ENCODE measurements at regions not wholly inside any gene's neighbourhood (a gene's known extent, or its start where the extent isn't known, plus 50 kb on each side); places are given as distances from the start of the nearest gene placed in this dataset.

GRCh38 chr3:72322264-72322976, 525.8 kb downstream of the SHQ1 start:
- DNase-seq (ENCODE audit: low spot score), result no peak

GRCh38 chr3:72320955-72321303, 527.3 kb downstream of the SHQ1 start:
- no peak for DNase-seq (ENCODE audit: low spot score)

- DNase-seq (ENCODE audit: low spot score), result no peak
Observed at GRCh38 chr3:72320095-72320954, 527.9 kb downstream of the SHQ1 start.

- no peak for DNase-seq (ENCODE audit: low spot score)
Observed at GRCh38 chr3:72319194-72320094, 528.8 kb downstream of the SHQ1 start.

- DNase-seq (ENCODE audit: low spot score), result no peak
Observed at GRCh38 chr3:72318504-72319193, 529.6 kb downstream of the SHQ1 start.

GRCh38 chr3:72317491-72317890, 530.8 kb downstream of the SHQ1 start:
- no peak for DNase-seq (ENCODE audit: low spot score)

GRCh38 chr3:72316501-72317279, 531.6 kb downstream of the SHQ1 start:
- DNase-seq (ENCODE audit: low spot score), result no peak

- no peak for DNase-seq (ENCODE audit: low spot score)
Observed at GRCh38 chr3:72313308-72313707, 528.4 kb upstream of the PROK2 start.

GRCh38 chr3:72312339-72312738, 527.4 kb upstream of the PROK2 start:
- no peak for DNase-seq (ENCODE audit: low spot score)

GRCh38 chr3:72311425-72311824, 526.5 kb upstream of the PROK2 start:
- DNase-seq (ENCODE audit: low spot score), result no peak

- peak; percentile 29 for DNase-seq (ENCODE audit: low spot score)
Observed at GRCh38 chr3:72310419-72311380, 525.8 kb upstream of the PROK2 start.

- DNase-seq (ENCODE audit: low spot score), result no peak
Observed at GRCh38 chr3:72309661-72310418, 524.9 kb upstream of the PROK2 start.

GRCh38 chr3:72308641-72309040, 523.7 kb upstream of the PROK2 start:
- no peak for DNase-seq (ENCODE audit: low spot score)

- DNase-seq (ENCODE audit: low spot score), result no peak
Observed at GRCh38 chr3:72307438-72308115, 522.6 kb upstream of the PROK2 start.

GRCh38 chr3:72306800-72307341, 521.9 kb upstream of the PROK2 start:
- no peak for DNase-seq (ENCODE audit: low spot score)

GRCh38 chr3:72303926-72304325, 519.0 kb upstream of the PROK2 start:
- DNase-seq (ENCODE audit: low spot score), result no peak

- no peak for DNase-seq (ENCODE audit: low spot score)
Observed at GRCh38 chr3:72301779-72302178, 516.8 kb upstream of the PROK2 start.

GRCh38 chr3:72300621-72301020, 515.7 kb upstream of the PROK2 start:
- no peak for DNase-seq (ENCODE audit: low spot score)
